Suprapubic skin (tissue), 4 donors: ENCODE measurements at regions not wholly inside any gene's neighbourhood (a gene's known extent, or its start where the extent isn't known, plus 50 kb on each side); places are given as distances from the start of the nearest gene placed in this dataset.

Experiments used
- DNase-seq, 2 donors: peaks; one replicate each; pipeline ENCODE4 v3.0.0-alpha.2; 2019; ENCODE audit warnings: low spot score in 2 of 2
- H3K27ac ChIP-seq: fragments of 200-600 bp; sonication (generic); one replicate; pipeline ENCODE4 v1.5.1; 2019
- H3K27me3 ChIP-seq: fragments of 200-600 bp; sonication (generic); one replicate; pipeline ENCODE4 v1.5.1; 2019
- H3K36me3 ChIP-seq: fragments of 200-600 bp; sonication (generic); one replicate; pipeline ENCODE4 v1.5.1; 2019
- H3K4me1 ChIP-seq: fragments of 200-600 bp; sonication (generic); one replicate; pipeline ENCODE4 v1.5.1; 2019
- H3K4me3 ChIP-seq: fragments of 200-600 bp; sonication (generic); one replicate; pipeline ENCODE4 v1.5.1; 2019; ENCODE audit warnings: mild to moderate bottlenecking
- H3K9me3 ChIP-seq: fragments of 200-600 bp; sonication (generic); one replicate; pipeline ENCODE4 v1.5.1; 2019
- CTCF ChIP-seq, 2 donors: fragments of 200-600 bp in 1 of 2; fragments of 450-650 bp in 1 of 2; sonication (generic) in 1 of 2; IDR thresholded peaks; one replicate each; pipeline ENCODE4 v1.5.1; 2016 to 2019; ENCODE audit warnings: antibody characterized with exemption in 2 of 2, mild to moderate bottlenecking in 1 of 2, moderate library complexity in 1 of 2
- EP300 ChIP-seq: sonication (generic); formaldehyde crosslinking; IDR thresholded peaks from one replicate; pipeline ENCODE4 v1.6.1; 2017; ENCODE audit warnings: antibody characterized with exemption
- POLR2A ChIP-seq, 2 donors: fragments of 450-650 bp; IDR thresholded peaks; one replicate each; pipeline ENCODE4 v1.6.1; 2017; ENCODE audit warnings: antibody characterized with exemption in 2 of 2, mild to moderate bottlenecking in 2 of 2, moderate library complexity in 2 of 2
- POLR2AphosphoS5 ChIP-seq, 3 donors: sonication (generic); formaldehyde crosslinking; IDR thresholded peaks; one replicate each; pipeline ENCODE4 v1.6.1; 2017; ENCODE audit warnings: antibody characterized with exemption in 3 of 3
- WGBS: methylation state at CpG from one replicate; pipeline ENCODE4 v1.1.5; 2018; 5-methylcytosine and 5-hydroxymethylcytosine counted together

- TF ChIP-seq CTCF (IDR thresholded peaks at IDR 0.05) = no peak
- no peak for TF ChIP-seq POLR2A (IDR thresholded peaks at IDR 0.05)
- no peak for TF ChIP-seq EP300
- TF ChIP-seq POLR2AphosphoS5 (IDR thresholded peaks at IDR 0.05) = no peak
- 66% methylated on average over 6 of the region's 6 CpGs for WGBS
- no peaks in the 10 kb centered on the region for H3K4me1 ChIP-seq
- no peak overlapping the region for H3K4me3 ChIP-seq
- no peaks in the 10 kb centered on the region for H3K36me3 ChIP-seq
- no peaks in the 10 kb centered on the region for H3K27me3 ChIP-seq
- H3K27ac ChIP-seq = no peak overlapping the region
- no peak for DNase-seq
- no peaks in the 10 kb centered on the region for H3K9me3 ChIP-seq
Observed at GRCh38 chr13:39129213-39129612, 91.0 kb downstream of the NHLRC3 start.

- Histone ChIP-seq H3K36me3 (no peaks in the 10 kb centered on the region), H3K27ac (no peak overlapping the region), H3K27me3 (no peaks in the 10 kb centered on the region), H3K4me3 (no peak overlapping the region), H3K4me1 (no peaks in the 10 kb centered on the region), H3K9me3 (no peaks in the 10 kb centered on the region)
- WGBS = 72% methylated on average over 8 of the region's 8 CpGs
- DNase-seq = no peak
- TF ChIP-seq CTCF (IDR thresholded peaks at IDR 0.05) = no peak
- TF ChIP-seq POLR2A (IDR thresholded peaks at IDR 0.05) = no peak
- no peak for TF ChIP-seq EP300
- no peak for TF ChIP-seq POLR2AphosphoS5 (IDR thresholded peaks at IDR 0.05)
Observed at GRCh38 chr13:39130301-39130700, 92.0 kb downstream of the NHLRC3 start.

- H3K4me1 ChIP-seq = no peaks in the 10 kb centered on the region
- WGBS = 68% methylated on average over 4 of the region's 4 CpGs
- no peaks in the 10 kb centered on the region for H3K36me3 ChIP-seq
- H3K27ac ChIP-seq = no peak overlapping the region
- H3K9me3 ChIP-seq = no peaks in the 10 kb centered on the region
- TF ChIP-seq POLR2A (IDR thresholded peaks at IDR 0.05) (no peak), CTCF (IDR thresholded peaks at IDR 0.05) (no peak), EP300 (no peak), POLR2AphosphoS5 (IDR thresholded peaks at IDR 0.05) (no peak)
- H3K27me3 ChIP-seq = no peaks in the 10 kb centered on the region
- no peak overlapping the region for H3K4me3 ChIP-seq
- no peak for DNase-seq
Observed at GRCh38 chr13:39132286-39133230, 94.3 kb downstream of the NHLRC3 start.

- no peaks in the 10 kb centered on the region for H3K27me3 ChIP-seq
- H3K27ac ChIP-seq = no peak overlapping the region
- no peaks in the 10 kb centered on the region for H3K9me3 ChIP-seq
- WGBS = 88% methylated on average over 3 of the region's 3 CpGs
- DNase-seq = no peak
- H3K36me3 ChIP-seq = no peaks in the 10 kb centered on the region
- H3K4me1 ChIP-seq = no peaks in the 10 kb centered on the region
- H3K4me3 ChIP-seq = no peak overlapping the region
- no peak for TF ChIP-seq CTCF (IDR thresholded peaks at IDR 0.05)
- TF ChIP-seq POLR2A (IDR thresholded peaks at IDR 0.05) = no peak
- no peak for TF ChIP-seq EP300
- no peak for TF ChIP-seq POLR2AphosphoS5 (IDR thresholded peaks at IDR 0.05)
Observed at GRCh38 chr13:39133781-39134180, 95.5 kb downstream of the NHLRC3 start.

GRCh38 chr13:39134574-39134973, 96.3 kb downstream of the NHLRC3 start:
- no peak for DNase-seq
- no peaks in the 10 kb centered on the region for H3K4me1 ChIP-seq
- no peaks in the 10 kb centered on the region for H3K9me3 ChIP-seq
- 69% methylated on average over 5 of the region's 5 CpGs for WGBS
- TF ChIP-seq POLR2A (IDR thresholded peaks at IDR 0.05) (no peak), CTCF (IDR thresholded peaks at IDR 0.05) (no peak), POLR2AphosphoS5 (IDR thresholded peaks at IDR 0.05) (no peak), EP300 (no peak)
- no peaks in the 10 kb centered on the region for H3K36me3 ChIP-seq
- no peak overlapping the region for H3K4me3 ChIP-seq
- H3K27ac ChIP-seq = no peak overlapping the region
- no peaks in the 10 kb centered on the region for H3K27me3 ChIP-seq
